ENCODE measurements at regions not wholly inside any gene's neighbourhood (a gene's known extent, or its start where the extent isn't known, plus 50 kb on each side); places are given as distances from the start of the nearest gene placed in this dataset.
A peak's percentile ranks its signal among the peaks of the same experiment; 100 is the strongest.

DNA sequence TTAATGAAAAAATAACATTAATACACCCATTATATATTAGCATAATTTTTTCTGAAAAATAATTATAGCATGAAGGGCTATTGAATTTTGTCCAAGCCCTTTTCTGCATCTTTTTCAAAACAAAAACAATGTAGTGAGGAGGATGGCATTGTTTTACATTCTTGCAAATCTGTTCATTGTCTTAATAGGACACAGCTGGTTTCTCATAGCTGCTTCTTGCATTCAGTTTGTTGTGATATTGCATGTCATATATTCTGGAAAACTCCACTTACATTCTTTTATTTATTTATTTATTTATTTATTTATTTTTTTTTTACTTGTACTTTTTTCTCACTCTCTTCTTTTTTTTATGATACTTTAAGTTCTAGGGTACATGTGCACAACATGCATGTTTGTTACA is 107.4 kb downstream of the NR1D2 start:
- Histone ChIP-seq H3K27ac (no peak overlapping the region), H3K4me1 (no peaks in the 10 kb centered on the region), H3K9me3 (no peaks in the 10 kb centered on the region), H3K4me3 (no peak overlapping the region), H3K27me3 (no peaks in the 10 kb centered on the region), H3K36me3 (ENCODE audit: low read depth, missing control alignments) (no peaks in the 10 kb centered on the region)
- TF ChIP-seq POLR2A (IDR thresholded peaks at IDR 0.05), result no peak
- DNase-seq, result no peak
- intact Hi-C loops (cut with DNase I; ENCODE audit: low total_unique reads), result no loop called here

GRCh38 chr3:24058940-24059705 is 114.0 kb downstream of the NR1D2 start:
- Histone ChIP-seq H3K27me3 (no peaks in the 10 kb centered on the region), H3K4me3 (no peak overlapping the region), H3K4me1 (no peaks in the 10 kb centered on the region), H3K27ac (no peak overlapping the region), H3K9me3 (no peaks in the 10 kb centered on the region), H3K36me3 (ENCODE audit: low read depth, missing control alignments) (no peaks in the 10 kb centered on the region)
- no peak for TF ChIP-seq POLR2A (IDR thresholded peaks at IDR 0.05)
- TF ChIP-seq, protein P1, sequence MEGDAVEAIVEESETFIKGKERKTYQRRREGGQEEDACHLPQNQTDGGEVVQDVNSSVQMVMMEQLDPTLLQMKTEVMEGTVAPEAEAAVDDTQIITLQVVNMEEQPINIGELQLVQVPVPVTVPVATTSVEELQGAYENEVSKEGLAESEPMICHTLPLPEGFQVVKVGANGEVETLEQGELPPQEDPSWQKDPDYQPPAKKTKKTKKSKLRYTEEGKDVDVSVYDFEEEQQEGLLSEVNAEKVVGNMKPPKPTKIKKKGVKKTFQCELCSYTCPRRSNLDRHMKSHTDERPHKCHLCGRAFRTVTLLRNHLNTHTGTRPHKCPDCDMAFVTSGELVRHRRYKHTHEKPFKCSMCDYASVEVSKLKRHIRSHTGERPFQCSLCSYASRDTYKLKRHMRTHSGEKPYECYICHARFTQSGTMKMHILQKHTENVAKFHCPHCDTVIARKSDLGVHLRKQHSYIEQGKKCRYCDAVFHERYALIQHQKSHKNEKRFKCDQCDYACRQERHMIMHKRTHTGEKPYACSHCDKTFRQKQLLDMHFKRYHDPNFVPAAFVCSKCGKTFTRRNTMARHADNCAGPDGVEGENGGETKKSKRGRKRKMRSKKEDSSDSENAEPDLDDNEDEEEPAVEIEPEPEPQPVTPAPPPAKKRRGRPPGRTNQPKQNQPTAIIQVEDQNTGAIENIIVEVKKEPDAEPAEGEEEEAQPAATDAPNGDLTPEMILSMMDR (IDR thresholded peaks at IDR 0.05), result no peak
- no peak for DNase-seq
- WGBS, 2 donors, result 88 to 93% methylated on average over 2 of the region's 2 CpGs
- intact Hi-C loops (cut with DNase I; ENCODE audit: low total_unique reads), result no loop called here

DNA sequence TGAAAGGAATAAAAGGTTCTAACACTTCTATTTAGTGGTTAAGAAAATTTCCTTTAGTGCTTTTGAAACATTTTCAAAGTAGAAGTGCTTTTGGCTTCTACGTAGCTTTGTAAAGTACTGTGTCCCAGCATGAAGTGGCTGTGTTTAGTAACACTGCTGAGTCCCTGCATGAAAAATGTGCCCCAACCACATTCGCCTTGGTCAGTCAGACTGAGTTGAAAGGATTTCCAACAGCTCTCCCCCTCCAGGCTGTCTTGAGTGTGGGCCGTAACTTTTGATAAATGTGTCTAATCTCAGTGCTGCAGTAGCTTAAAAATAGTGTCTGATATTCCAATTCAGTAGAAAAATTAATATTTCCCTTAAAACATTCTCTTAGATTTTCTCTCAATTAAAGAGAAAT is 115.0 kb downstream of the NR1D2 start:
- WGBS, 2 donors, result 23 to 44% methylated on average over 3 of the region's 3 CpGs
- intact Hi-C loops (cut with DNase I; ENCODE audit: low total_unique reads), result no loop called here
- Histone ChIP-seq H3K9me3 (no peaks in the 10 kb centered on the region), H3K4me1 (no peaks in the 10 kb centered on the region), H3K4me3 (no peak overlapping the region), H3K27ac (no peak overlapping the region), H3K36me3 (ENCODE audit: low read depth, missing control alignments) (no peaks in the 10 kb centered on the region), H3K27me3 (no peaks in the 10 kb centered on the region)
- TF ChIP-seq POLR2A (IDR thresholded peaks at IDR 0.05), result no peak
- TF ChIP-seq, protein P1 (IDR thresholded peaks at IDR 0.05), result no peak
- DNase-seq, result peak; percentile 16

DNA sequence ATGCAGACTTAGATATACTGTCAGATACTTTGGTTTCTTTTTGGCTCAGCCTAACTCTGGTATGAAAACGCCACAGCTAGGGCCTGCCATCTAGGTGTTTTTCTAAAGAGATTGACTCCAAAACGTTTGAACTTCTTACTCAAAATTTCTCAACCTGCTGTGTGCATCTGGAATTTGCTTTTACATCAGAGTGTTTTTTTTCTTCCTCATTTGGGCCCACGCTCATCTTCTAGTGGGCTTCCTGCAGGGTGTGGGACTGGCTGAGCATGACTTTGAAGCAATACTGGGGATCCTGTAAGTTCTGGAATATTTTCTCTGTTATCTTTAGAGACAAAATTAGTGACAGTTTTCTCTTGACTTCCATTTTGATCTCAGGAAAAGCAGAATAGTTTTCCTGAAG is 117.8 kb downstream of the NR1D2 start:
- DNase-seq, result no peak
- no peak overlapping the region for H3K4me3 ChIP-seq
- no peaks in the 10 kb centered on the region for H3K4me1 ChIP-seq
- no peaks in the 10 kb centered on the region for H3K27me3 ChIP-seq
- no peaks in the 10 kb centered on the region for H3K36me3 ChIP-seq (ENCODE audit: low read depth, missing control alignments)
- no peak overlapping the region for H3K27ac ChIP-seq
- TF ChIP-seq POLR2A (IDR thresholded peaks at IDR 0.05), result no peak
- TF ChIP-seq, protein P1 (IDR thresholded peaks at IDR 0.05), result no peak
- no peaks in the 10 kb centered on the region for H3K9me3 ChIP-seq
- intact Hi-C loops (cut with DNase I; ENCODE audit: low total_unique reads), result no loop called here
- WGBS, 2 donors, result 63 to 65% methylated on average over 3 of the region's 3 CpGs
